H1 (cell line): ENCODE measurements at regions not wholly inside any gene's neighbourhood (a gene's known extent, or its start where the extent isn't known, plus 50 kb on each side); places are given as distances from the start of the nearest gene placed in this dataset.

Source experiments
- FOSL1 ChIP-seq: IDR thresholded peaks from 2 replicates; pipeline ENCODE4 v1.6.1; 2011; ENCODE audit warnings: mild to moderate bottlenecking, low read depth, low read length, moderate library complexity; ENCODE audit not compliant: insufficient read depth

GRCh38 chr5:120007598-120007997, 378.2 kb downstream of the FAM170A start (continued):
- no peak for TF ChIP-seq FOSL1
